Progenitor cell of endocrine pancreas (in vitro differentiated cells): ENCODE measurements at regions not wholly inside any gene's neighbourhood (a gene's known extent, or its start where the extent isn't known, plus 50 kb on each side); places are given as distances from the start of the nearest gene placed in this dataset.
"Not testable (repeated sequence)": the region's sequence is repeated elsewhere in the genome, so short reads cannot be mapped to it uniquely, and the experiment has no call there.

Experiments used
- DNase-seq: peaks from one replicate; pipeline ENCODE4 v3.0.0; 2021; ENCODE audit warnings: low spot score; ENCODE audit not compliant: unreplicated experiment
- H3K27ac Mint-ChIP-seq: 2 replicates; pipeline ENCODE4 v1.8.0; 2021; ENCODE audit warnings: mild to moderate bottlenecking, moderate library complexity, mixed read lengths
- H3K27me3 Mint-ChIP-seq: 2 replicates; pipeline ENCODE4 v1.8.0; 2021; ENCODE audit warnings: mixed read lengths
- H3K36me3 Mint-ChIP-seq: 2 replicates; pipeline ENCODE4 v1.8.0; 2022; ENCODE audit warnings: mixed read lengths; ENCODE audit not compliant: insufficient read depth
- H3K4me1 Mint-ChIP-seq: 2 replicates; pipeline ENCODE4 v1.8.0; 2021; ENCODE audit warnings: low read depth, mixed read lengths
- H3K4me3 Mint-ChIP-seq: 2 replicates; pipeline ENCODE4 v1.8.0; 2021; ENCODE audit warnings: low read depth, mild to moderate bottlenecking, moderate library complexity, mixed read lengths
- H3K9me3 Mint-ChIP-seq: 2 replicates; pipeline ENCODE4 v1.8.0; 2021; ENCODE audit warnings: low read depth, mixed read lengths
- CTCF ChIP-seq: fragments of 200-600 bp; sonication (generic); IDR thresholded peaks from one replicate; pipeline ENCODE4 v1.5.0; 2021; ENCODE audit warnings: antibody characterized with exemption, mild to moderate bottlenecking; ENCODE audit not compliant: unreplicated experiment

- DNase-seq, result no peak
- no peaks in the 10 kb centered on the region for H3K36me3 Mint-ChIP-seq
- no peak for TF ChIP-seq CTCF
- peaks cover 29% of the 10 kb centered on the region for H3K4me1 Mint-ChIP-seq
- H3K4me3 Mint-ChIP-seq, result no peak overlapping the region
- no peaks in the 10 kb centered on the region for H3K27me3 Mint-ChIP-seq
- no peaks in the 10 kb centered on the region for H3K9me3 Mint-ChIP-seq
- no peak overlapping the region for H3K27ac Mint-ChIP-seq
Measured at GRCh38 chr18:22709288-22710060, 223.7 kb upstream of the RBBP8 start.

GRCh38 chr18:22710673-22711191 lies 222.4 kb upstream of the RBBP8 start:
- H3K9me3 Mint-ChIP-seq, result no peaks in the 10 kb centered on the region
- no peak for TF ChIP-seq CTCF
- peak overlapping the region; percentile 43 for H3K4me3 Mint-ChIP-seq
- H3K36me3 Mint-ChIP-seq, result no peaks in the 10 kb centered on the region
- DNase-seq, result no peak
- peak overlapping the region; percentile 90 for H3K27ac Mint-ChIP-seq
- no peaks in the 10 kb centered on the region for H3K27me3 Mint-ChIP-seq
- peaks cover 29% of the 10 kb centered on the region for H3K4me1 Mint-ChIP-seq

DNA sequence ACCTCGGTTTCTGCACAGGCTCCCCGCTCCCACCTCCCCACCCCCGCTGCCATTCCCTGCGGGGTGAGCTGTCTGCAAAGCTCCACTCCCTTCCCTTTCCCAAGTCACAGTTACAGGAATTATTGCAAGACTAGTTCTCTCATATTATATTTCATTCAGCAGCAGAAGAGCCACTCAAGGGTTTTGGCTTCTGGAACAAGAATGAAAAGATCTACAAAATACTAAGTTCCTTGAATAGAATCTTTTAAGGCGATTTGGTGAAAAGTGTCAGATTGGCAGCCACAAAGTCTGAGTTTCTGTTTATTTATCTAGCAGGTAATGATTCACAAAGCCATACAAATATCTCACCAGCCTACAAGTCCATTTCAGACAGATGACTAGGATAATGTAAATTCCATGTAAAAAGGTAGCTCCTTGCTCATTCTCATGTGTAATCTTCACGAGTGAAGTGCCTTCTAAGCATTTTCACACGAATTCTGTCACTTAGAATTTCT lies 221.9 kb upstream of the RBBP8 start:
- no peak for DNase-seq
- Mint-ChIP-seq H3K4me1 (peaks cover 29% of the 10 kb centered on the region), H3K36me3 (no peaks in the 10 kb centered on the region), H3K27me3 (no peaks in the 10 kb centered on the region), H3K4me3 (peak overlapping the region; percentile 43), H3K27ac (peak overlapping the region; percentile 90), H3K9me3 (no peaks in the 10 kb centered on the region)
- no peak for TF ChIP-seq CTCF

DNA sequence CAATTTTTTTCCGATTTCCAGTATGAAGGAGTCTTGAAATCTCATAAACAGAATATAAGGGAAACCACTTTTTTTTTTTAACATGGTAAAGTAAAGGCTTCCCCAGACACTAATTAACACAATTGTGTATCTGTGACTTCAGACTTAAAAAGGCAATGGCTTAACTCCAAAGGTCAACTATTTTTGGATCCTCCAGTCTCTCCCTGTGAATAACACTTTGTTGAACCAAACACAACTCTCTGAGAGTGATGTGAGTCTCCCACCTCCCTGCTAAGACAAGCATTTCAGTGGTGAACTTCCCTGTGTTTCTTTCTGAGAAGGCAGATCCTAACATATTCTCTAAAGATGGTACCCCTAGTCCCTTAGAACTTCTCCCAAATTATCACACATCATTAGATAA lies 219.6 kb upstream of the RBBP8 start:
- TF ChIP-seq CTCF, result no peak
- no peaks in the 10 kb centered on the region for H3K27me3 Mint-ChIP-seq
- DNase-seq, result no peak
- no peaks in the 10 kb centered on the region for H3K36me3 Mint-ChIP-seq
- H3K4me1 Mint-ChIP-seq, result peaks cover 29% of the 10 kb centered on the region
- no peak overlapping the region for H3K27ac Mint-ChIP-seq
- H3K9me3 Mint-ChIP-seq, result no peaks in the 10 kb centered on the region
- H3K4me3 Mint-ChIP-seq, result no peak overlapping the region

DNA sequence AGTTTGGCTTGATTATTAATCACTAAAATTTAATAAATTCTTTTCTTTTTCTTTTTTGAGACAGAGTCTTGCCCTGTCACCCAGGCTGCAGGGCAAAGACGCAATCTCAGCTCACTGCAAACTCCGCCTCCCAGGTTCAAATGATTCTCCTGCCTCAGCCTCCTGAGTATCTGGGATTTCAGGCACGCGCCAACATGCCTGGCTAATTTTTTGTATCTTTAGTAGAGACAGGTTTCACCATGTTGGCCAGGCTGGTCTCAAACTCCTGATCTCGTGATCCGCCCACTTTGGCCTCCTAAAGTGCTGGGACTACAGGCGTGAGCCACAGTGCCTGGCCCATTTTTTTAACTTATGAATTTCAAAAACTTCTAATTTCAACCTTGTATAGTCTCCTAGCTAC lies 215.6 kb upstream of the RBBP8 start:
- not testable (repeated sequence) for H3K27ac Mint-ChIP-seq, H3K27me3 Mint-ChIP-seq, H3K36me3 Mint-ChIP-seq, H3K4me1 Mint-ChIP-seq, H3K9me3 Mint-ChIP-seq, H3K4me3 Mint-ChIP-seq, DNase-seq

GRCh38 chr18:22723221-22723620 lies 209.9 kb upstream of the RBBP8 start:
- no peaks in the 10 kb centered on the region for H3K27me3 Mint-ChIP-seq
- no peak for DNase-seq
- H3K4me3 Mint-ChIP-seq, result no peak overlapping the region
- H3K27ac Mint-ChIP-seq, result no peak overlapping the region
- peaks cover 5% of the 10 kb centered on the region for H3K4me1 Mint-ChIP-seq
- no peak for TF ChIP-seq CTCF
- H3K36me3 Mint-ChIP-seq, result no peaks in the 10 kb centered on the region
- H3K9me3 Mint-ChIP-seq, result peaks cover 6% of the 10 kb centered on the region
